Effector CD8-positive, alpha-beta T cell (primary cell): ENCODE measurements at regions not wholly inside any gene's neighbourhood (a gene's known extent, or its start where the extent isn't known, plus 50 kb on each side); places are given as distances from the start of the nearest gene placed in this dataset.

Source experiments
- DNase-seq: peaks from one replicate; lab custom pipeline; 2025; lab: John Stamatoyannopoulos, UW

DNA sequence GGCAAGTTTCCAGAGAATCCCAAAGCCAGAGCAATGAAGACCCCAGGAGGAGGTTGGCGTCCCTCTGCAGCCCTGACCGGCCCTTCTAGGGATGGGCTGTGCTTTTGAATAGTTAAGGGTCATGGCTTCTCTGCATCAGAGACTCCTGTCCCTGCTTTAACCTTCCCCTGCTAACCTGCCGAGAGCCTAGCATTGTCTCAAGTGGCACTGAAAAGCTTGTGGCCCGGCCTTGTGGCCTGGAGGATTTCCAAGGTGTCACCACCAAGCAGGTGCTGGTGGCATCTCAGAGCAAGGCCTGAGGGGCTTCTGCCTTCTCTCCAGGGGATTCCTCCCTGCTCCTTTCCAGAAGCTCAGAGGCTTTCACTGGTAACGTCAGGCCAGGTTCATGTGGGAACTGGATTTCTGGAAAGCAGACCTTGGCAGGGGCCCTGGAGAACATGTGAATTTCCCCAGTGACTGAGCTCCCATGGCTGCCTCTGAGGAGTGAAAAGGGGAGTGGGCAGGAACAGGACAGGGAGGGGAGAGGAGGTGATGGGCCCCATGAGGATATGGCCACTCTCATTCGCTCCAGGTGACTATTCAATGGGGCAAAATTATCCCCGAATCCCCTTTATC is 409.9 kb downstream of the PTPRU start:
- no peak for DNase-seq

DNA sequence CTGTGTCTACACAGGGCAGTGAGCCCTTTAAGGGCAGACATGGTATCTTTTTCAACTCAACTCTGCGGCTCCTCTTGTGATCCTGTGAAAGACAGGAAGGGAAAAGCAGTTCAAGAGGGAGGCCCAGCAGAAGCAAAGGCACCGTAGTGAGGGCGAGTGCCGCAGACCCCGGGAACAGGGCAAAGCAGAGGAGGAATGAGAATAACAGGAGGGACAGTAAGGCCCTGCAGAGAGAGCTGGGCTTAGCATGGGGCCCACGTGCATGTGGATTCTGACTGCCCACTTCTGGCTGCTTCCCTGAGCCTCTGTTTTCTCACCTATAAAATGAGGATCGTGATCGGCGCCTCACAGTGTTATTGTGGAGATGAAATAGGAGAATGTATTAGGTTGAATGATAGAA is 409.3 kb downstream of the PTPRU start:
- no peak for DNase-seq

DNA sequence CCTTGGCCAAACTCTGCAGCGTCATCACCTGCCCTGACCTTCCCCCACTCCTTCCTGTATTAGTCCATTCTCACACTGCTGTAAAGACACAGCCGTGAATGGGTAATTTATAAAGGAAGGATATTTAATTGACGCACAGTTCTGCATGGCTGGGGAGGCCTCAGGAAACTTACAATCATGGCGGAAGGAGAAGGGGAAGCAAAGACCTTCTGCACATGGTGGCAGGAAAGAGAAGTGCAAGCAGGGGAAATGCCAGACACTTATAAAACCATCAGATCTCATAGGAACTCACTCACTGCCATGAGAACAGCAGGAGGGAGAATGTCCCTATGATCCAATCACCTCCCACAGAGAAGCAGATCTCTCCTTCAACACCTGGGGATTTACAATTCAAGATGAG is 408.5 kb downstream of the PTPRU start:
- DNase-seq: no peak

DNA sequence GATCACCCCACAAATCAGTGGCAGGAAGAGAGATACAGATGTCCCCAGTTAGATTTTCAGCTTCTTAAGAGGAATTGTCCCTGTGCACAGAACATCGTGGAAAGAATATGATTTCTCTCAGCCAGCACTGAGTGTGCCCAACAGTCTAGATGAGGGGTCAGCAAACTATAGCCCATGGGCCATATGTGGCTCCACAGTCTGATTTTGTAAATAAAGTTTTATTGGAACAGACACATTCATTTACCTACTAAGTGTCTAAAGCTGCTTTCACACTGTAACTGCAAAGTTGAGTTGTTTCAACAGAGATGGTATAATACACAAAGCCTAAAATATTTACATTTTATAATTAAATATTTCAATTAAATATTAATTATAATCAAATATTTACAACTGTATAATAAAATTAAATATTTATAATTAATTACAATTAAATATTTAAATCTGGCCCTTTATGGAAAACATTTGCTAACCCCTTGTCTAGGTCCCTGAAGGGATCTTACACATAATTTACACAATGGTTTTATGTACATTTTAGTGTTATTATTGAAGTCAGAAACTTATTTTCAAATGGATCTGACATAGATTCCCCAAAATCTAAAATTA is 407.6 kb downstream of the PTPRU start:
- DNase-seq: no peak

DNA sequence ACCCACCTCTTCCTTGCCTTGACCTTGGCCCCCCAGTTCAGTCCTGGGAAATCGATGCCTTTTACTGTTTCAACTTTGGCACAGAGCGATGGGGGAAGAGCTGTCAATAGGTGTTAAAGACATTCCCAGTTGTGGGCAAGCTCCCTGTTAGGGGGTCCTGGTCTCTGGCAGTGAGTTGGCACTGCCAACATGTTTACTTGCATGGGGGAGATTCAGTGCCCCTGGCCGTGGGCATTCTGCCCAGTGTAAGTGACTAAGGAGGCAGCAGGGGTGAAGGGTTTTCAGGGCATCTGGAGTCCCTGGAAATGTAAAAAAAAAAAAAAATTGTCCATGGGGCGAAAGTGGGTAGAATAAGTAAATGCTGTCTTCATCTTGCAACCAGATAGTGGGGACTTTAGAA is 407.0 kb downstream of the PTPRU start:
- no peak for DNase-seq

DNA sequence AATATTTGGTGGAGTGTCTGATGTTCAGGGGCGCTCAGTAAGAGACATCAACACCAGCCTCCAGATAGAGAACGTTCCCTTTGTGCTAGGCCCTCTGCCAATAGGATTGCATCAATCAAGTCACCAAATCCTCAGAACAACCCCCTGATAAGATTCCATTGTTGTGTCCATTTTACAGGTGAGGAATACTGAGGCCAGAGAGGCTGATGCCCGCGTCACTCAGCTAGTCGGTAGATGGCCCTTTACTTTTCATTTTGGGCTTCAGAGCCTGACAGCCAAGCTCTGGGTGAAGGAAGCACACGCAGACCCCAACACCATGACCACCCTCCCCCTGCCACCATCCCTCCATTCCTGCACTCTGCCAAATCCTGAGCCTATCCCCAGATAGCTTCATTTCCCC is 406.2 kb downstream of the PTPRU start:
- DNase-seq: no peak

DNA sequence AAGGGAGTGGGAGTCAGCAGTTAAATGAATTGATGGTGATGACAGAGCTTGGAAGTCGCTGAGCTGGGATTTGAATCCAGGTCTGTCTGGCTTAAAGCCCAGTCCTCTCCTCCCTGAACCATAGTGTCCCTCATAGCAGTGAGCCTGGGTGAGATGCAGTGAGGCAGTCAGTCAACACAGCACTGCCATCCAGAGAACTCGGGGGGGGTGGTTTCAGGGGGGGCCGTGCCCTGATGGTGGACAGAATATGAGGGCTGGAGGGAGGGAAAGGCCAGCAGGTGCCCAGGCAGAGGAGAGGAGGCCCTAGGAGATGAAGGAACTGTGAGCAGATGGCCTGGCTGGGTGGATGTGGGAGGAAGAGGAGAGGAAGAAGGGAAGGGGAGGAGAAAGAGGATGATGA is 405.6 kb downstream of the PTPRU start:
- DNase-seq: no peak

DNA sequence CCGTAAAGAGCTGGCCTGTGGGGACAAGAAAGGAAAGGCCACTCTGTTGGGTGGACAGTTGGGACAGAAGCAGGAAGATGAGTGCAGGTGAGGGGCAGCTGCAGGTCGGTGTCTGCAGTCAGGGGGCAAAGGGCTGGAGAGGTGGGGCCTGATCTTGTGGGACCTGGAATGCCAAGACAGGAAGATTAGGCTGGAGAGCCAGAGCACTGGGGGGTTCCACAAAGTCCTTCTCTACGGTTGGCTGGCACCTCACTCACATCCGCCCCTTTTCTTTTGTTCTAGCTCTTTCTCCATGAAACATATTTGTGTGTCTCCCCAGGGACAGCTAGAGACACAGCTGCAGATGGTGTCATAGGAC is 404.1 kb downstream of the PTPRU start:
- DNase-seq: no peak

DNA sequence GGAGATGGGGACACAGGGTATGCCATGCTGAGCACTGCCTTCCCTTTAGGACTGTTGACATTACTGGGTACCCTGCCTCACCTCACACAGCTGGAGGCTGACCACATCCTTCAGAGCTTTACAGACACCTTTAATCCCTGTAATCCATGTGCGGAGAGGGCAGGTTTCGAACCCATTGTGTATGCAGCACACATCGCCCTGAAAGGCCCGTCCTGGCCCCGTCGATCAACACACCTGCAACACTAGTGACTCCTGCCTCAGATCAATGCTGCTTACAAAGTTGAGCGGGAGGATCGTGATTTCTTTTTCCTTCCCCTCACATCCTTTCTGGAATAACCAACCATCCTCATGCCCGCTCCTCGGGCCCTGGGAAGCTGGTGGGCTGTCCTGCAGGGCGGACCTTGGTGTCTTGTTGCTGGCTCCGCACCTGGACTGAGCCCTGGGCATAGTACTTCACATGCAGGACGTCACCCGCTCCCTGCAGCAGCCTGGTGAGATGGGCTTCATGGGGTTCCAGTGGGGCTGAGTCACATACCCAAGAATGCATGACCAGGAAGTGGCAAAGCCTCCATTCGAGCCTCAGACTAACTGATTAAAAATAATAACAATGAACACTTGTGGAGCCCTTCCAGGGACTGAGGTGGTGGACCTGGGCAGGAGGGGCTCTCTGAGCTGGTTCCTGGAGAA is 403.6 kb downstream of the PTPRU start:
- DNase-seq: no peak

DNA sequence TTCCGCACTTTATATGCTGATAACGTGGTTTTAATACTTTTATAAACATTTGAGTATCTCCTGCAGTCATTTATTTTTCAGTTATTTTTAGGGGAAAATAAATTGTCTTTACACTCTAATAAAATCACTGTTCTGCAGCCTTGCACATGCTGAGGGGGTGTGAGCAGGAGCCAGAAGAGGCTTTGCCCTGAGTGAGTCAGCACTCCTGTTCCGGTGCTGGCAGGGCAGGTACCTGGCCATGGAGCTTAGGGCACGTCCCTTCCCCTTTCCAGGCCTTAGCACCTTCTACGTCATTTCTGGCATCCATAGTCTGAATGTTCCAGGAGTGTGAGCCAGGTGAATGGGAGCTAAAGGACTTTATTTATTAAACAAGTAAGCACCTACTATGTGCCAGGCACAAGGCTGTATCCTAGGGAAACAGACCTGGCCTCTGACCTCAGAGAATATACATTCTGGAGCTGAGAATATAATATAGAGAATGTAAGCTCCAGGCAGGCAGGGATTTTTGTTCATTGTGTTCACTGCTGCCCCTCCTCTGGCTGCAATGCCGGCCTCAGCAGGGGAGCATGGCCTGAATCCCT is 402.9 kb downstream of the PTPRU start:
- DNase-seq: no peak

DNA sequence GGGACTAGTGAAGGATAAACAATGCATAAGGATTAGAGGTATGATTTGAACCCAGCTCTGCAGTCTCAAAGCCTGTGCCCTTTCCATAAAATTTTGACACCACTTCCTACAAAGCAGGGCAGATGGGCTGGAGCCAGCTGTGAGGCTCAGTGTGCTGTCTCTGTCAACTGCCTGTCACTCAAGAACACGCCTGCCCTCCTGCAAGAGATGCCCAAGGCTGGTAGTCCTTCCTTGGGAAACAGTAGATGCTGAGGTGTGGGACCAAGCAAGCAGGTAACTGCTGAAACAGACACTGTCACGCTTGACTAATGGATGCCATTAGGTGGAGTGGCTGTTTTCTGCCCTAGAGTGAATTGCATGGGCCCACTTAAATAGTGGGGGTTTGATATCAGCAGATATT is 402.0 kb downstream of the PTPRU start:
- DNase-seq: no peak

DNA sequence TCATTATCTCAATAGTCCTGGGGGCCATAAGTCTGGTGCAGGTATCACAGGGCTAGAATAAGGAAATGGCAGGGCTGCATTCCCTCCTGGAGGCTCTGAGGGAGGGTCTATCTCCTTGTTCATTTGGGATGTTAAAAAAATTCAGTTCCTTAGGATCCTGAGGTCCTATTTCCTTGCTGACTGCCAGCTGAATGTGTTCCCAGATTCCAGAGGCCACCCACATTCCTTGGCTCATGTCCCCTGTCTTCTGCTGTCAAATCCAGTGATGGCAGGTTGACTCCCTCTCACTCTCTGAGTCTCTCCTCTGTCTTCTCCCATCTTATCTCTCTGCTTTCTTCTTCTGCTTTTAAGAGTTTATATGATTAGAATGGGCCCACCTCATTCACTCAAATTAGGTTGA is 400.6 kb downstream of the PTPRU start:
- no peak for DNase-seq

DNA sequence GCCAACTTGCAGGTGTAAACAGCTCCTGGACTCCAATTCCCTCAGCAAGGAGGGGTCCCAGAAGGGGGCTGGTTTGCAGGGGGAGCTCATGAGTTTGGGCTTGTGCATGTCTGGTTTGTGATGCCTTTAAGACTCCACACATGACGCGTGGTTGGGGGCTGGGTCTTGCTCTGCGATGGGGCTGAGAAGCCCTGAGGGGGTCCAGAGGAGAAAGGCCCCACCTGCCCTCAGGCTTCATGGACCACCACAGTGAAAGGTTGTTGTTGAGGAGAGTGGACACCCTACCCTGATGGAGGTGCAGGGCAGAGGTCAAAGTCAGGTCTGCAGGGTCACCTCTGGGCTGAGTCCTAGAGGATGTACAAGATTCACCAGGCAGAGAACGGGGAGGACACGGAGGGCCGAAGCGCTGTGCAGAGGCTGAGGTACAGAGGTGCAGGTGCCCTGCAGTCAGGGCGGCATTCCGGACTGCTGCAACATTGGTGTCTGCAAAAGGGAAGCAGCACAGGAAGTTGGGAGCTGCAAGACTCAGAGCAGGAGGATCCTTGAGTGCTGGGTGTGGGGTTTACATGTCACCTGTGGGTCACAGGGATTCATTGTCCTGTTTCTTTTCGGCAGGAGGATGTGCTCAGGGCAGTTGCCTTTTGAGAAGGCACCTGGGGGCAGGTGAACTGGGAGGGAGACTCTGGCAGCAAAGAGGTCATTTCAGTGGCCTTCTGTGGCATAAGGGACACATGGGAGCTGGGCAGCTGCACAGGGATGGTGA is 399.4 kb downstream of the PTPRU start:
- no peak for DNase-seq

DNA sequence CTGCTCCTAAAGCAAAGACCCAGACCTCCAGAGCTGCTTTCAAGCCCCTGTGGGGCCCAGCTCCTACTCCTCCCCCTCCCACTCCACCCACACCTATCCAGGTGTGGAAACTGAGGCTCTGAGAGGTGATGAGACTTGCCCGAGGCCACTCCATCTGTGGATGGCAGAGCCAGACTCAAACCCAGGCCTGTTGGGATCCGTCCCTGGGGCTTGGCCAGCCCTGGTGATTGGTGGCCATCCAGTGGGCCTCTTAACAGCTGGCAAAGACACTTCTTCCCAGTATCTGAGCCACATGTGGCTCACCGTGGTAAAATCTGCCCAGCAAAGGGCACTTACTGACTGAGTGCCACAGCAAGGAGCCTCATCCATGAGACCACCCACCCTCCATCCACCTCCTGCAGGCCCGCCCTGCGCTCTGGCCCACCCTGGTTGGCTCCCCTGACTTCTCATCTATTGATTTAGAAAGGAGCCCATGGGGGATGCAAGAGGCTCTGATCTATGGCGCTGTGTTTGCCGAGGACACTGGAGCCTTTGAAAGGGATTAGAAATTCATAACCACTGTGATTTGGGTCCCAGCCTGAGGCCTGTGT is 398.5 kb downstream of the PTPRU start:
- no peak for DNase-seq

DNA sequence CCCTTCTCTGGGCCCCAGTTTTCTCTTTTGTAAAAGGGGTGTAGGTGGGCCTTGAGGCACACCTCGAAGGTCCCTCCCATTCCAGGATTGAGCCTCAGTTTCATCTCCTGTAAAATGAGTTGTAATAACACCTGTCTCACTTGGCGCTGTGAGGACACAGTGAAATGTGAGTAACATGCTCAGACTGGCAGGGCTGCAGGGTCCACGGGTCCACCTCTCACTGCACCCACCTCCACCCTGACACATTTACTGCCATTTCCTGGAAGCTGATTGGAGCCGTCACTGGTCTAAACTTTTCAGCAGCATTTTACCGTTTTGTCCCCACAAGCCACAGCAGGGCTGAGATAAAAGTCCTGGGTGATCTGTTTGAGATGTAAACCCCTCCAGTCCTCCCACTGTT is 398.0 kb downstream of the PTPRU start:
- DNase-seq: no peak

DNA sequence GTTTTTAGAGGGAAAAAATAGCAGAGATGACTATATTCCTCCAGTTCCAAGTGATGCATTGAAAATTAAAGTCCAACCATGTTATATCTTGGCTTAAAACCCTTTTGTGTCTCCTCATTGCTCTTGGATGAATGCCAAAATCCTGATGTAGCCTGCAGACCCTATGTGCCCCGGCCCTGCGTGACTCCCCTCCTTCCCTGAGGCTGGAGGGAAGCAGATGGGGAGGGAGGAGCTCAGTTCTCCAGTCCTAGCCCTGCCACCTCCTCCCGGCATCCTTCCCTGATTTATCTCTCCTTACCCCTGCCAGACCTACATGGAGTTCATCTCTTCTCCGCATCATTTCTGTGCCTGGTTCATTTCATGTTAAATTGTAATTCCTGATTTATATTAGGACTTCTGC is 397.4 kb downstream of the PTPRU start:
- no peak for DNase-seq

DNA sequence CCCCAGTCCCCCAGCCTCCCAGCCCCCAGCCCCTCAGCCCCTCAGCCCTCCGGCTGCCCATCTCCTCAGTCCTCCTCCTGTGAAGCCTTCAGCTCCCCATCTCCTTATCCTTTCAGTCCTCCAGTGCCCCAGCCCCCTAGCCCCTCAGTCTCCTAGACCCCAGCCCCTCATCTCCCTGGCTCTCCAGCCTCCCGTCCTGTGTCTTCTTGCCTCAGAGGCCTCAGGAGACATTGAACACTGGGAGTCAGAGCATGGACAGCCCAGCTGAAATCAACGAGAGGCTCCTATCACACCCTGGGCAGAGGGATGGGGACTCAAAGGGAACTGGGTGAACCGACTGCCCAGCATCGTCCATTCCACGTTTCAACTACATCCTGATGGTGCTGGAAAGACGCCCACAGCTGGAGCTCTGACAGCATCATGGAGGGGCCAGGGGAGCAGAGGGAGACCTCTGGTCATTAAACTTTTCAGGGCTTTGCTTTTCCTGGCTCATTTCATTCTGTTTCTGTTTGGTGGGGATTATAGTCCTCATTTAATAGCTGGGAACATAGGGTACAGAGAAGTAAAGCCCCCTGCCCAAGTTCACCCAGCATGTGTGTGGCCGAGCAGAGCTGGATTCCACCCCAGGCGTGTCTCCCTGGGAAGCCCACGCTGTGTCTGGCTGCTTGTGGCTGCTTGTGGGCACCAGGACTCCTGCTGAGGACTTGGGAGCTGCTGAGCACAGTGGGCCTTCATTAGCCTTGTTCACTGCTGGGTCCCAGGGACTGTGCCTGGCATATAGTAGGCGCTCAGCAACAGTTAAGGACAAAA is 396.7 kb downstream of the PTPRU start:
- DNase-seq: no peak

DNA sequence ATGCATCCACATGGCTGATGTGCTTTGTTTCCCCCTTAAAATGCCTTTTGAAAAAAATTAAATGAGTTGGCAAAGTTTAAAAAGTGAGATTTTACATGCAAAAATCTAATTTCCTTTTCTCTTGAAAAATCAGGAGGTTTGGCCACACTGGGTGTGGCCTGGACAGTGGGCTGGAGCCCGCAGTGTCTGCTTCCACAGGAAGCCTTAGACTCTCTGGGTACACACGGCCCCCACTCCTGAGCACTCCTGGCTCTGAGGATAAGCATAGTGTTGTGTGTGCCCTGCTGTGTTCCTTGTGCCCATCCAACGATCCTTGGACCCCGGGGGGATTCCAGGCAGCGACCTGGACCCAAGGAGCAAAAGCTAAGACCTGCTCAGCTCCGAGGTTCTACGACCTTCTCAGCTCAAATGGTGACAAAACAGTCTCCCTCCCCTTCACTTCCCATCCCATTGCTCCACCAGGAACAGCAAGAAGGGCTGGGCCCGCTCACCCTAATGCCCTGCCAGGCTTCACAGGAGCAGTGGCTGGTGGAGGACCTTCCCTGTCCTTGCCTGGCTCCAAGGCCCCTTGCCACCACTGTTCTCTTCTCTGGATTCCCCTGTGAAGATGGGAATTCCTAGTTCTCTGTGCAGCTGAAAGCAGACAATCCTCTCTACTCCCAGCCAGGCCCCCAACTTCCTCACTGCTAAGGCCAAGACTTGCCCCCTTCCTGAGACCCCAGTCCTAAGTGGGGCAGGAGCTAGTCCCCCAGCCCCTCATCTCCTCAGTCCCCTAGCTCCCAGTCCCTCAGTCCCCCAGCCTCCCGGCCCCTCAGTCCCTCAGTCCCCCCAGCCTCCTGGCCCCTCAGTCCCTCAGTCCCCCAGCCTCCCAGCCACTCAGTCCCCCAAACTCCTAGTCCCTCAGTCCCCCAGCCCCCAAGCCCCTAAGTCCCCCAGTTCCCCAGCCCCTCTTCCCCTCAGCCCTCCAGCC is 395.8 kb downstream of the PTPRU start:
- DNase-seq: no peak

DNA sequence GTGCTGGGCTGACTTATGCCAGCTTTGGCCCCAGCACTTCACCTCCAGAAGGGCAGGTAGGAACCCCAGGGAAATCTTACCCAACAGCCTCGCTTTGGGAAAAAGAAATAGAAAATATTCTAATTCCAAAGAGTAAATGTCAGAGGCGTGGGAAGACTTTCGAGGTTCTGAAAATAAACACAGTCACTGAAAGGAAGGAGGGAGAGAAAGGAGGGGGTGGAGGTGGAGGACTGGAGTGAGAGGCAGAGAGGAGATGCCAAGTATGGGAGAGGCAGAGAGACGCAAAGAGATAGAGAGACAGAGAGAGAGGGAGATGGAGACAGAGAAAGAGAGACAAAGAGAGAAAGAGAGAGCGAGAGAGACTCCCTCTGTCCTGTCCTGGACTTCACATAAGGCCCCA is 395.0 kb downstream of the PTPRU start:
- DNase-seq: no peak

DNA sequence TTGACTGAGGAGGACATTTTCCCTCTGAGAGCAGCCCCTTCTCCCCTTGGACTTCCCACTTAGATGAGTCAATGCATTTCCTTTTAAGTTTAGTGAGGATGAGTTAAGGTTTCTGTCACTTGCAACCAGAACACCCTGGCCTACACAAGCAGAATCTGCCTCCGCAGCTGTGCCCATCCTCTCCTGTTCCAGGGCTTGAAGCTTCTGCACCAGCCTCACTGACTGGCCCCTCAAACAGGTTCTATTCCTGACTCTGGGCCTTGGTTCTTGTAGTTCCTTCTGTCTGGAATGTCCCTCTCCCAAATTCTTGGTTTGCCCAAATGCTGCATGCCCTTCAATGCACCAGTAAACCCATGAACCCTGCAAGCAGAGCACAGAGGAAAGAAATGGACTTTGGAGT is 394.4 kb downstream of the PTPRU start:
- no peak for DNase-seq
